ENCODE measurements at regions not wholly inside any gene's neighbourhood (a gene's known extent, or its start where the extent isn't known, plus 50 kb on each side); places are given as distances from the start of the nearest gene placed in this dataset.

DNA sequence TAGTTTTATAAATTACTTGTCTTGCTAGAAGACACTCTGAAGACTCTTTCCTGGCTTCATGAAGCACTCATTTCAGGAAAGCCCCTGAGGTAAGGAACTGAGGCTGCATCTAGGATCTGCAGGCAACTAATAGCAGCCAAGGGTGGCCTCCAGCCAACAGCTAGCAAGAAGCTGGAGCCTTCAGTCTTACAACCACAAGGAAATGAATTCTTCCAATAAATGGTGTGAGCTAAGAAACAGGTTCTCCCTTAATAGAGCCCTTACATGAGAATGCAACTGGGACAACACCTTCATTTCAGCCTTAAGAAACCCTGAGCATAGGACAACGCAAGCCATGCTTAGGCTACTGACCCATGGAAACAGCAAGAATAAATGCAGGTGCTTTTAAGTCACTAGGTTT, 254.6 kb upstream of the RBBP8 start:
- DNase-seq = no peak

DNA sequence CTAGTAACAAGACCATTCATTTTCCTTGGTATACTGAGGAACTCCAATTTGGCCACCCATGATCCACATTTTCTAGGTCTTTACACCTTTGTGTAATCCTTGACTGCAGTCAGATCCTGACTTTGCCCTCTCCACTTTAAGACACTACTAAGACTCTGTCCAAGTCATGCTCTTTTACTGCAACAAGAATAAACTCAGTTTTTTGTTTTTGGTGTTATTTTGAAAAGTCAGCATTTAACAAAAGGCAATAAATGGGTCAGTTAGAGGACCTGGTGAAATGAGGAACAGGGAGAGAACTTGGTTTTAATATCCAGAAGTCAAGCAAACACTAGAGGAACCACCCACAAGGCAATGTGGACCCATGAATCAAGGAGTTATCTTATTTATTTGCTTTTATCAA, 252.2 kb upstream of the RBBP8 start:
- DNase-seq = no peak

DNA sequence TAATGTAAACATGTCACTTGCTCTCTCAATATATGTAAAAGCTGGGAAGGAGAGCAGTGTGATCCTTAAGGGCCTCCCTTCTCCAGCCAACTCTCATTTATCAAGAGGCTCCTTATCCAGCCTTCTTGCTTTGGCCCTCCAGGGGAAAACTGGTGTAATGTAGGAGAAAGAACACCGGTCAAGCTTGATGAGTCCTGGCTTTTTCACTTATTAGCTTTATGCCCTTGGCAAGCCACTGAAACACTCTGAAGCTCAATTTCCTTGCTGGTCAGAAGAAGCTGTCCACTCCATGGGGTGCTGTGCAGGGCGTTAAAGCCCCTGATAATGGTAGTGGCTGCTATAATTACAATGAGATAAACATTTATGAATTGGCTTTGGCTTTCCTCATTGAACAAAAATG, 251.2 kb upstream of the RBBP8 start:
- no peak for DNase-seq

DNA sequence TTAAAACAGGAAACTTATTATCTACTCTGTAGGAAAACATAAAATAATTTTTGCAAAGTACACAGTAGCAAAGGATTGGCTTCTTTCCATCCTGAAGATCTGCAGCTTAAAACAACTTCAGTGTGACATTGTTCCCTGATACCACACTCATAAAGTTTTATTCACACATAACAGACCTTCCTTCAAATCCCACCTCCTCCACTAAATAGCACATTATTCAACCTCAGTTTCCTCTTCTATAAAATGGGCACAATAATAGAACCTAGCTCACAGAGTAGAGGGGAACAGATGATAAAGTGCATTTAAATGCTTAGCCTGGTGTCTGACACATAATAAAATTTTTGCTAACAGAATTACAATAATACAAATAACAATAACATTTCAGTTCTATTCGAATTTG, 250.4 kb upstream of the RBBP8 start:
- no peak for DNase-seq

DNA sequence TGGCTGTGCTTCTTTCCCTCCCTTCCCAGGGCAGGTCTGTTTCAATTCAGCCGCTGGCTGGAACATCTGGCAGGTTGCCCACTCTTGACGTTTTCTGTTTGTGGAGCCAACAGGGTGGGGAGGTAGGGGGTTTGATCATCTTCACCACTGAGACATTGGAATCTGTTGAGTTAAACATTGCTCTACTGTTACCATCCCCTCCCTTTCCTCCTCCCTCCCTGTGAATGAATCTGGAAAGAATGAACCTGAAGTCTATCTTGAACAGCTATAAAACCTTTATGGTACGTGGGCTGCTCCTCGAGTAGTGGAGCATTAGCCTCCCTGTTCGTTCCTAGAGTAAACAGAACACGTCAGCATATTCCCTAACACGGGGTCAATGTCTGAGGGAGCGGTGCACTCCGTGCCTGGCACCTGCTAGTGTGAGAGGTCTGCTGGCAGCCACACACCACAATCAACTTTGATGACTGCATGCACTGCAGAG, 249.9 kb upstream of the RBBP8 start:
- DNase-seq = peak; percentile 59

DNA sequence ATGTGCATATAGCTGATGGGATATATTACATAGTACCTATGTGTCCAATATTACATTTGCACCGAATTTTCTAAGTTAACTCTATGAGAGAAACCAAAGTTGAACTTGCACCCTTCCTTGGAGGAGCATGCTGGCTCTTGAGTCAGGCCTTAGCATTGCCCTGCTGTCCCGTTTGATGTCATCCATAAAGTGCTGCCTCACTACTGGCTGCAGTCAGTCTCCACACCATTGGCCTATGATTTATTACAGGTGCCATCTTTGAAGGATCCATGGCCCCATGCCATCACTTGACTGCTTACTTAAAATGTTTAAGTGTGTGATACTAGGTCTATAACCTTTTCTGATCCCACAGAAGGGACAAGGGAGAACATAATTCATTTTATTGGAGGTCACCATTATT, 249.3 kb upstream of the RBBP8 start:
- DNase-seq = no peak

DNA sequence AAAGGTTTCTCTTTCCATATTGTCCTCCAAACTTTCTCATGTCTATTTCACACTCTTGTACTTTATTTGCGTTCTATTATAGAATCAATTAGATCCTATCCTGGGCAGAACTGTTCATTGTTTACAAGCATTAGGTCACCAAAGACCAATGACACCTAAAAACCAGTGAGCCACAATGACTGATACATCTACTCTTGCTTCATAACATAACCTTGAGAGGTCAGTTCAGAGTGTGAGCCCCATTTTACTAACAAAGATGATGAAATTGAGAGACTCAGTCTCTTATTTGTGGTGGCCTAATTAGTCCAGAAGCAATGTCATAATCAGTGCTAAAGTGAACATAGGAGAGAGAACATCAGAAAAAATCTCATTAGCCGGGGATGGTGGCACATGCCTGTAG, 248.9 kb upstream of the RBBP8 start:
- DNase-seq = no peak

DNA sequence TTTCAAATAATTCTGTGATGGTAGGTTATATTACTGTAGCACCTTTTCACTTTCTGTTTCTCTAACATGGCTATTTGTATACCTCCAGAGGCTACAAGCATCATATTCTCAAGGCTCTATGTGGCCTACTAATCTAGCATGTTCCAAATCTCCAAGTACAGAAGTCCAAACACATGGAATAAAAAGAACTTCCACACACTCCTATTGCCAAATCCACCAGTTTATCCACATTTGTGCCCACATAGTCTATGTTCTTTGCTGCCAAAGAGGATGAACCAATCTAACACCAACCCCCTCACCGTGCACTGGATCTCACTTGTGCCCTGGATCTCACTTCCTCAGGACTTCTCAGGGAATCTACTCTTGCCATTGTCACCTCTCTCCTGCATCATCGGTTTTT, 247.3 kb upstream of the RBBP8 start:
- no peak for DNase-seq

DNA sequence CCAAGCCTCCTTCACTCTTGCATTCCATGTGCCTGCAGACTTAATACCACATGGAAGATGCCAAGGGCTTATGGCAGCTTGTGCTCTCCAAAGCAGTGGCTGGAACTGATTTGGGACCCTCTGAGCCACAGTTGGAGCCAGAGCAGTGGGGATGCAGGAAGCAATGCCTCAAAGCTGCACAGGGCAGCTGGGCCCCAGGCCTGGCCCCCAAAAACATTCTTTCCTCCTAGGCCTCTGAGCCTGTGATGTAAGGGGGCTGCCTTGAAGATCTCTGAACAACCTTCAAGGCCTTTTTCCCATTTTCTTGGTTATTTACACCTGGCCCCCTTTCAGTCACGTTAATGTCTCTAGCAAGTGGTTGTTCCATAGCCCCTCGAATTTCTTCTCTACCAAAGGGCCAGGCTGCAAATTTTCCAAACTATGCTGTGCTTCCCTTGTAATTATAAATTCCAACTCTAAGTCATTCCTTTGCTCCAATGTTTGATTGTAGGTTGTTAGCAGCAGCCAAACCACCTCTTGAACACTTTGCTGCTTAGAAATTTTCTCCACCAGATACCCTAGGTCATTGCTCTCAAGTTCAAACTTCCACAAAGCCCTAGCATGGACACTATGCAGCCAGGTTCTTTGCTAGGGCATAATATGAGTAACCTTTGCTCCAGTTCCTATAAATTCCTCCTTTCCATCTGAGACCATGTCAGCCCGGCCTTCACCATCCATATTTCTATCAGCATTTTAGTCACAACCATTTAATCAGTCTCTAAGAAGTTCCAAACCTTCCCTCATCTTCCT, 245.0 kb upstream of the RBBP8 start:
- no peak for DNase-seq

DNA sequence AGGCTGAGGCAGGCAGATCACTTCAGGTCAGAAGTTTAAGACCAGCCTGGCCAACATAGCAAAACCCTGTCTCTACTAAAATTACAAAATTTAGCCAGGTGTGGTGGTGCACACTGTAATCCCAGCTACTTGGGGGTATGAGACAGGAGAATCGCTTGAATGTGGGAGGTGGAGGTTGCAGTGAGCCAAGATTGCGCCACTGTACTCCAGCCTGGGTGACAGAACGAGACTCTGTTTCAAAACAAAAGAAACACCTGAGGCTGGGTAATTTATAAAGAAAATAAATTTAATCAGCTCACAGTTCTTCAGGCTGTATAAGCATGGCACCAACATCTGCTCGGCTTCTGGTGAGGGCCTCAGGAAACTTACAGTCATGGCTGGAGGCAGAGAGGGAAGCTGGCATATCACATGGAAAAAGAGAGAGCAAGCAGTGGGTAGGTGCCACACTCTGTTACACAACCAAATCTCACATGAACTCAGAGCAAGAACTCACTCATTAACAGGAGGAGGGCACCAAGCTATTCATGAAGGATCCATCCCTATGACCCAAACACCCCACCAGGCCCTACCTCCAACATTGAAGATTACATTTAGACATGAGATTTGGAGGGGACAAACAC, 244.1 kb upstream of the RBBP8 start:
- DNase-seq = no peak

DNA sequence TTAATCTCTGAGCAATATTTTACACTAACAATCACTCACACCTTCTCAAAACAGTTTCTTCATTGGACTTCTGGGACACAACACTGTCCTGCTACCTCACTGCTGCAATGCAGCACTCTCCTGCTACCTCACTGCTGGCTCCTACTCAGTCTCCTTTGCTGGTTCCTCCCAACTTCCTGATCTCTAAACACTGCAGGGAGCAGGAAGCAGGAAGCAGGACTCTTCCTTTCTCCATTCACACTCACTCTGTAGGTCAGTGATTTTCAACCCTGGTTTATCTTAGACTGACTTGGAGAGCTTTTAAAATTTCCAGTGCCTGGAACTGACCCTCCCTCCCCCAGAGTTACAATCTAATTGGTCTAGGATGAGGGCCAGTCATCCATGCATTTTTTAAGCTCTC, 243.4 kb upstream of the RBBP8 start:
- DNase-seq = no peak

DNA sequence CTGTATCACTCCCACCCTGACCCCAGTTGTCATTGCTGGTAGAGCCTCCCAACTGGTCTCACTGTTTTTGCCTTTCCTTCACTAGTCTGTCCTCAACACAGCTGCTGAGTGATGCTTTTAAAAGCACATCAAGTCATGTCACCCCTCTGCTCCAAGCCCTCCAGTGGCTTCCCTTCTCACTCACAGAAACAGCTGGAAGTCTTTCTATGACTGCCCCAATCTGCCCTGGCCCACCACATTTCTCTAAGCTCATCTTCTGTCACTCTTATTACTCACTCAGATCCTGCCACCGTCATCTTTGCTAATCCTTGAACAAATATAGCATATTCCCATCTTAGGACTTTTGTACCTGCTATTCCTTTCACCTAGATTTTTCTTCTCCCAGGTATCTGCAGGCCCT, 242.6 kb upstream of the RBBP8 start:
- DNase-seq = no peak

DNA sequence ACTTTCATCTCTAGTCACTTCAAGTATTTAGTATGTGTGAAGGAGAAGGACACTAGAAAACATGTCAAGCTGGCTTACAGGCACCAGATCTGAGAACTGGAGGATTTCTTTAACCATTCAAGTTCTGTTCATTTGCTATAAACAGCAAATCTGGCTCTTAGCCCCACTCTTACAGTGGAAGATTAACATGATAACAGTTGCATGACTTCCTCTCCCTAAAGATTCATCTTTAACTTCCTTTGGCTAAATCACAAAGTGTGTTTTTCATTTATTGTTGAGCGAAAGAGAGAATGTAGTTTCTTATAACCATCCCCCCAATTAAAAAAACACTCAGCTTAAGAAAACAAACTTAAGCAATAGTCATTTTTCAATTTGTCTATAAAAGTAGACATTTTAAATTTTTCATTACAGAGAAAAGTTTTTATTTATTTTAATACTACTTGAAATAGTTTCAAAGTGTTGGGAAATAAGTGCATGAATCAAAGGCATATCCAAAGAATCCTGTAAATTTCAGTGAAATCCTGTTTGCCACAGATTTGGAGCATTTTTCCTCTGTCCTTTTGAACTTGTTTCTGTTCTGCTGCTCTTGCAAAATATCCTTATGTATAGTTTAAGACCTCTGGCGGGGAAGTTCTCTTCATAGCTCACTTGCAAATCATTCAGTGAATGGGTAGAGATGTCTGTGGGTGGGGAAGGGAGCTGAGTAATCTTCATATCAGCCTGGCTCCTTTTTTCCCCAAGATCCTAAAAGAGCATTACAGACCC, 241.0 kb upstream of the RBBP8 start:
- no peak for DNase-seq

DNA sequence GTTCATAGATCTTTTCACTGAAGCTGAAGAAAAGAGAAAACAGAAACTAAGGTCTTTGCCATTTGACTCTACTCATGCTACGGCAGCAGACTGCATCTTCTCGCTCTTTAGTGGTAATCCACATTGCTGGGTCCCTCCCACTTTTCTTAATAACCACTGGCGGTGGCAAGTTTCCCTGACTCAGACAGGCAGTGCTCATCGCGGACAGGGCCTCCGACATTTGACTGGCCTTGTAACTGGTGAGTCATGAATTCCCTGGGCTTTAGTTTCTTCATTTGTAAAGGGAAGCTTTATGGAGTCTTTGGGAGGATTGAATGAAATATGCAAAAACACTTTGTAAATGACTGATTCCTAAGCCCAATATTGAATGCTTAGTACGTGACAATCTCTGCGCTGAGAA, 238.2 kb upstream of the RBBP8 start:
- peak; percentile 26 for DNase-seq

DNA sequence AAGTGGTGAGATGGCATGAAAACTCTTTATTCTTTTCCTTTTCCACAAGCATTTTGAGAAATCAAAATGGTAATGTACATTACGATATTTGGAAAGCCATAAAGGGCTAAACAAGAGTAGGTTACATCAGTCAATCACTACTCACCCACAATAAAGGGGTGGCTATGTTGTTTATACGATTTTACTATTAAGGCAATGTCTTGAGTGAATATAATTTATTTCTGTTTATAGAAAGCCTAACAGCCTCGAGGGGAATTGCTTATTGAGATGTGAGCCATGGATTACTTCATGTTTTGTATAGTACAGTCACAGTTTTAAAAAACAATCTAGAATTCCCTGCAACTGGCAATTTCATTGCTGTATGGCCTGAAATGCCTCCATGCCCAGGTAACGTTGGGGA, 237.5 kb upstream of the RBBP8 start:
- no peak for DNase-seq

DNA sequence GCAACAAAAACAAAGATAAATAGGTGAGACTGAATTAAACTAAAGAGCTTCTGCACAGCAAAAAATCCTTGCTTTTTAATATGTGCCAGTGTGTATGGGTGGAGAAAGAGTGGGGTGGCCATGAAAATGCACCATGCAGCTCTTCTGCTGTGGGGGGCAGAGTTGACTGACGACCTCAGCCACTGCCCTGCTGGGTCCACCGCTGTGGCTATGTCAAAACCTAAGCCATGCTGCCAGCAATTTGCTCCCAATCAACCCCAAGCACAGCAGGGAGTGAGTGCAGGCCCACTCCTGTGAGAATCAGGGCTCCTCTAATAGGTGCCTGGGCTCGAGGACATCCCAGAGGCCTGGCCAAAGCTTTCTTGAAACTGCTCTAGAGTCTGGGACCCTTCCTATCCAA, 235.6 kb upstream of the RBBP8 start:
- DNase-seq = no peak

DNA sequence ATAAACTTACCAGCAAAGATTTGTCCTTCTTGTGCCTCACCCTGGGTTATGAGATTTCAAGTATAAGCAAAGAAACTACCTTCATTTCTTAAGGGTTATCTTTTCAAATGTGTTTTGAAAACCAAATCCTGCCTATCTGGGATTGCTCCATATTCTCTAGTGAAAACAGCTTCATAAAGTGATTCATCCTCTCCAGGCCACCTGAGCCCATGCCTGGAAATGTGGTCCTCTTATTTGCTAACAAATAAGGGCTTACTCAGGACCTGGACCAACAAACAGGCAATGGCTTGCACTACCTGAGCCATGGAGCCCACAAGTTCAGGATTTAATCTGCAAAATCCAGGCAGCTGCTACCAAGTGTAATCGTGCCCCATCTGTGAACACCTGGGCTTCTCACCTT, 234.4 kb upstream of the RBBP8 start:
- DNase-seq = no peak

DNA sequence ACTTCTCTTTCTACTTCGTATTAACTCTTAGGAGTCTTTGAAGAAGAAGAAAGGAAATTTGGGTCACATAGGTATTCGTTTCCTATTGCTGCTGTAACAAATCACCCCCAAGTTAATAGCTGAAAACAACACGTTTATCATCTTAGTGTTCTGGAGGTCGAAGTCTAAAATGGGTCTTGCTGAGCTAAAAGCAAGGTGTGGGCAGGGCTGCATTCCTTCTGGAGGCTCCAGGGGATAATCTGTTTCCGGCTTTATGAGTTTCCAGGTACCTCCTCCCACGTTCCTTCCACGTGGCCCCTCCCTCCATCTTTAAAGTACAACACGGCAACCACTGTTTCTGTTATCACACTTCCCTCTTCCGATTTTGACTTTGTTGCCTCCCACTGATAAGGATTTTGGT, 233.5 kb upstream of the RBBP8 start:
- DNase-seq = no peak

DNA sequence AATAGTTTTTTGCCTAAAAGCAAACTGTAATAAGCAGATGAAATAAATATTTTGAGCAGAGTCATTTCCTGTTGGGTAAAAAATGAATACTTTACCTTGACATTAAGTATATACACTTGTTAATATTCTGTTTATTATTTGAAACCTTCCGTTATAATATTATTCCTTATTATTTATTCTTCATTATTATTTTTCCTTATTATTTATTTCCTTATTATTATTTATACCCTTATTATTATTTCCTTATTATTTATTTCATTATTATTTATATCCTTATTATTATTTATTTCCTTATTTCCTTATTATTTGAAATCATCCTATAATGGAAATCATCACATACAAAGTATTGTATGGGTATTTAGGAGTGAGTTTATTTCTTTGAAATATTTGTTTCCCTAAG, 232.2 kb upstream of the RBBP8 start:
- no peak for DNase-seq

DNA sequence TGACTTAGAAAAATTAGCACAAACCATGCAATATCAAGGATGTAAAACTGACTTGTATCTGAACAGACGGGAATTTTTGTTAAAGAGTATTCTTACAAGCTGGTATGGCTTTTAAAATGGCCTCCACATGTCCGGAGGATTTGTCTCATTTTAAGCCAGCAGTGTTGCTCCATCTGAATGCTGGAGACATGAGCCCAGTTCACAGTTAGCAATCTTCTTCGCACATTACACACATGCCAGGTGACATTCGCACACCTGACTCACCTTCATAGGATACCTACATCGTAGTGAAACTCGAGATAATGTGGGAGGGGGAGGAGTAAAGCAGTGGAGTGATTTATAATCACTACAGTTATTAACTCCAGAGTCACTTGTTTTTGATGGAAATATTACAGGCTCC, 231.8 kb upstream of the RBBP8 start:
- DNase-seq = no peak

DNA sequence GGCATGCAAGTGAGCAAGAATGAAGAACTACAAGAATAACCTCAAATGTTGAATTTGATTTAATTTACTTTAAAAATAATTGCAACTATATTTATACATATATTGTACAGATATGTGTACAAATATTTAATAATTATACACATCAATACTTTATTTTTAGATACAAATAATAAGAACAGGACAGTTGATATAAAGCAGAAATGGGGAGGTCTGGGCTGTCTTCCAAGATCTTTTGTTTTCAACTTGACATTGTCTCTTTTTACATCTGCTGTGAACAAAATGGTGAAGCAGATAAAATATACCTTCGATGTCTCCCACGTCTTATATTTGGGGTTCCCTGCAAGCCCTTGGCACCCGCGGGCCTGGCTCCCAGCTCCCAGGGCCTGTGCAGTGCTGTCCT, 231.3 kb upstream of the RBBP8 start:
- DNase-seq = no peak

DNA sequence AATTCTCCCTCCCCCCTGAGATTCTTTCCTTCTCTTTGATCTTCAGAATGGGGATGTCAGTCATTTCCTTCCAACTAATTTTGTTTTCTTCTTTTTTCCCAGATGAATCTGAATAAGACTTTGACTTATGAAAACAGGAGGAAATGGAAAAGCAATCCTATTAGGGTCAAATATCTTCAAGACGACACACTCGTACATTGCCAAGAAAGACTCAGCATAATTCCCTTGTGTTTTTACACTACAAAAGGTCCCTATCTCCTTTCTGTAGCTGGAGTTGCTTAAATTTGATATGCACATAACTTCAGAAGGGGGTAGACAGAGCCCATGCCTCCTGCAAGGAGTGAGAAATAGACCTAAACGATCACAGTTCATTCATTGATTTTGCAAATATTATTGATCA, 230.3 kb upstream of the RBBP8 start:
- DNase-seq = no peak

DNA sequence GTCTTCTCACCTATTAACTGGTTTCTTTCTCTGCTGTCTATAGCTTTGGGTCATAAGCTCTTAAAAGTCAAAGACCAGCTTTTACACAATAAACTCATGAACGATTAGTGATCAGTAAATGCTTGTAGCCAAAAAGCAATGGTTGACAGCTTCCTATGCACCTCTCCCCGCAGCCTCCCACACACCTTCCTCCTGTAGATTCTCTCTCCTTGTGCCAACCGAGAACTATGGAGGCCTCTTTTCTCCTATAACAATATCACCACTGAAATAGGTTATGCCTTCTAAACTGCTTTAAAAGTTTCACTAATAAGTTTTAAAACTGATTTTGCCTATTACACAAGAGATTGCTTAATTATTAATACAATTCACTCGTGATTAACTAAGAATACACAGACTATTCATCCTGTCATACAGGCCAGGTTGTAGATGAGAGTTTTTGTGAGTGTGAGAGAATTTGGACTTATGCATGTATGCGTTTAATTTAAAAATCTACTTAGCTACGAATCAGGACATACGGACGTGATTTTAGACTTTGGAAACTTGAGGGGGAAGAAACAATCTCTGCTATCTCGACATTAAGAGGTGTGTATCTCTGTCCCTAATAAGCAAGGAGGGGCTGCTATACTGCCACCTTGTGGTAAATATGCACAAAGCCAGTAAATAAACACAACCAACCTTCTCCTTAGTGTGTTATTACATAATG, 229.1 kb upstream of the RBBP8 start:
- no peak for DNase-seq
